T-helper 2 cell treated with Interferon-gamma antibody and Interleukin-4, amounts not matched to agents 100 ng/mL and 5 ng/mL, for 36 hours (primary cell): ENCODE measurements at regions not wholly inside any gene's neighbourhood (a gene's known extent, or its start where the extent isn't known, plus 50 kb on each side); places are given as distances from the start of the nearest gene placed in this dataset.

Experiments used
- intact Hi-C: fragments of 100-400 bp; cut with micrococcal nuclease; formaldehyde crosslinking; loops from one replicate; pipeline ENCODE4 v1.15.1; 2023

- intact Hi-C loops = no loop called here
Measured at GRCh38 chr4:64598066-64598465, 188.8 kb upstream of the TECRL start.

- intact Hi-C loops = no loop called here
Measured at GRCh38 chr4:64594723-64595122, 185.5 kb upstream of the TECRL start.

- intact Hi-C loops = loop anchor here (5.0 kb wide), 1 partner anchor 431 kb away; no protein-coding TSS in a partner anchor
Measured at GRCh38 chr4:64588507-64588906, 179.3 kb upstream of the TECRL start.

GRCh38 chr4:64584981-64585557 is 175.8 kb upstream of the TECRL start:
- intact Hi-C loops = loop anchor here (5.0 kb wide), 1 partner anchor 428 kb away; no protein-coding TSS in a partner anchor

- intact Hi-C loops = no loop called here
Measured at GRCh38 chr4:64584125-64584524, 174.9 kb upstream of the TECRL start.

GRCh38 chr4:64582492-64582891 is 173.2 kb upstream of the TECRL start:
- intact Hi-C loops = no loop called here

- intact Hi-C loops = no loop called here
Measured at GRCh38 chr4:64581422-64581821, 172.2 kb upstream of the TECRL start.

GRCh38 chr4:64564126-64564525 is 154.9 kb upstream of the TECRL start:
- intact Hi-C loops = no loop called here

- intact Hi-C loops = no loop called here
Measured at GRCh38 chr4:64559571-64559970, 150.3 kb upstream of the TECRL start.

GRCh38 chr4:64551125-64551524 is 141.9 kb upstream of the TECRL start:
- intact Hi-C loops = no loop called here

GRCh38 chr4:64545593-64545992 is 136.3 kb upstream of the TECRL start:
- intact Hi-C loops = no loop called here

GRCh38 chr4:64539234-64539849 is 130.1 kb upstream of the TECRL start:
- intact Hi-C loops = loop anchor here (1.0 kb wide), 1 partner anchor 381 kb away; no protein-coding TSS in a partner anchor

- intact Hi-C loops = no loop called here
Measured at GRCh38 chr4:64538219-64538618, 129.0 kb upstream of the TECRL start.

- intact Hi-C loops = no loop called here
Measured at GRCh38 chr4:64533637-64534036, 124.4 kb upstream of the TECRL start.

GRCh38 chr4:64533159-64533558 is 123.9 kb upstream of the TECRL start:
- intact Hi-C loops = no loop called here

GRCh38 chr4:64520421-64520820 is 111.2 kb upstream of the TECRL start:
- intact Hi-C loops = no loop called here

GRCh38 chr4:64518600-64518999 is 109.3 kb upstream of the TECRL start:
- intact Hi-C loops = no loop called here

GRCh38 chr4:64516176-64516575 is 106.9 kb upstream of the TECRL start:
- intact Hi-C loops = no loop called here

GRCh38 chr4:64508089-64508488 is 98.8 kb upstream of the TECRL start:
- intact Hi-C loops = no loop called here

GRCh38 chr4:64503945-64504675 is 94.9 kb upstream of the TECRL start:
- intact Hi-C loops = no loop called here

- intact Hi-C loops = no loop called here
Measured at GRCh38 chr4:64503416-64503815, 94.2 kb upstream of the TECRL start.

GRCh38 chr4:64497491-64497890 is 88.2 kb upstream of the TECRL start:
- intact Hi-C loops = no loop called here

- intact Hi-C loops = no loop called here
Measured at GRCh38 chr4:64495946-64496345, 86.7 kb upstream of the TECRL start.
